GM23338 (cell line): ENCODE measurements at regions not wholly inside any gene's neighbourhood (a gene's known extent, or its start where the extent isn't known, plus 50 kb on each side); places are given as distances from the start of the nearest gene placed in this dataset.

Experiments
- CREB1 ChIP-seq: fragments of 250-450 bp; sonication (Bioruptor Pico); IDR thresholded peaks from 2 replicates; pipeline ENCODE4 v1.5.0; 2020; ENCODE audit warnings: low read depth, mild to moderate bottlenecking, moderate library complexity
- CTCF ChIP-seq, 2 experiments: fragments of 200-600 bp in 1 of 2; sonication (generic) in 1 of 2; conservative IDR thresholded peaks; 2 replicates each; pipeline versions ENCODE4 v1.5.1 to v1.6.1; 2016 to 2017; ENCODE audit warnings: antibody characterized with exemption in 2 of 2, low read depth in 2 of 2, mild to moderate bottlenecking in 2 of 2, moderate library complexity in 1 of 2
- EZH2 ChIP-seq: fragments of 200-600 bp; sonication (generic); IDR thresholded peaks from one replicate; pipeline ENCODE4 v1.8.0; 2017; ENCODE audit warnings: antibody characterized with exemption, mild to moderate bottlenecking, low read depth; ENCODE audit not compliant: unreplicated experiment
- JUNB ChIP-seq: IDR thresholded peaks from one replicate; pipeline ENCODE4 v1.6.1; 2016; ENCODE audit warnings: antibody characterized with exemption; ENCODE audit not compliant: unreplicated experiment
- POLR2AphosphoS5 ChIP-seq: IDR thresholded peaks from 2 replicates; pipeline ENCODE4 v1.6.1; 2016; ENCODE audit warnings: antibody characterized with exemption, low read depth
- REST ChIP-seq: IDR thresholded peaks from one replicate; pipeline ENCODE4 v1.6.1; 2018; ENCODE audit warnings: antibody characterized with exemption; ENCODE audit not compliant: unreplicated experiment
- STAT1 ChIP-seq: IDR thresholded peaks from one replicate; pipeline ENCODE4 v1.6.1; 2016; ENCODE audit warnings: antibody characterized with exemption; ENCODE audit not compliant: unreplicated experiment
- ZNF114 ChIP-seq: fragments of 250-450 bp; sonication (Bioruptor Pico); IDR thresholded peaks from 2 replicates; pipeline ENCODE4 v1.5.0; 2020; ENCODE audit warnings: mild to moderate bottlenecking, moderate library complexity

- no peak for TF ChIP-seq EZH2
- TF ChIP-seq CTCF (conservative IDR thresholded peaks at IDR 0.05; ENCODE audit: low read depth in 2 of 2), result no peak
- no peak for TF ChIP-seq CREB1 (CRISPR knock-in tag)
- TF ChIP-seq JUNB, result no peak
- no peak for TF ChIP-seq POLR2AphosphoS5
- TF ChIP-seq STAT1, result no peak
- TF ChIP-seq REST, result no peak
- TF ChIP-seq ZNF114 (CRISPR knock-in tag), result no peak
Measured at GRCh38 chr12:113521708-113522107, 50.0 kb upstream of the LHX5 start.
